HG03558 (cell line): ENCODE measurements at regions not wholly inside any gene's neighbourhood (a gene's known extent, or its start where the extent isn't known, plus 50 kb on each side); places are given as distances from the start of the nearest gene placed in this dataset.

ENCODE experiments used
- ATAC-seq: cut with Tn5 transposase; IDR thresholded peaks from one replicate; pipeline ENCODE4 v1.9.1; 2021; ENCODE audit warnings: moderate number of reproducible peaks; ENCODE audit not compliant: unreplicated experiment; ENCODE audit errors: extremely low read depth

DNA sequence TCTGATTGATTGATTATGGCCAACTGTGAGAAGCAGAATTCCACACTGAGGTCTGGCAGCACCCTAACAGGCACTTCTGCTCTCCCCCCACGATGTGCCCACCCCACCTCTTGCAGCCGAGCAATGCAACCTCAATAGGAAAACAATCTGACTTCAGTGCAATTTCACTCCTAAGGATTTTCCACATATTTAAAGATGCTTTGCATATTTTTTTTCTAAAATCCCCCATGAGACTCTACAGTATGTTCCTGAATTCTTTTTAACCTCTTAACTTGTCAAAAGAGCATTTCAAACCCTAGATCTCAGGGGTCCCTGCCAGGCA, 243.1 kb downstream of the AUH start:
- ATAC-seq: no peak

DNA sequence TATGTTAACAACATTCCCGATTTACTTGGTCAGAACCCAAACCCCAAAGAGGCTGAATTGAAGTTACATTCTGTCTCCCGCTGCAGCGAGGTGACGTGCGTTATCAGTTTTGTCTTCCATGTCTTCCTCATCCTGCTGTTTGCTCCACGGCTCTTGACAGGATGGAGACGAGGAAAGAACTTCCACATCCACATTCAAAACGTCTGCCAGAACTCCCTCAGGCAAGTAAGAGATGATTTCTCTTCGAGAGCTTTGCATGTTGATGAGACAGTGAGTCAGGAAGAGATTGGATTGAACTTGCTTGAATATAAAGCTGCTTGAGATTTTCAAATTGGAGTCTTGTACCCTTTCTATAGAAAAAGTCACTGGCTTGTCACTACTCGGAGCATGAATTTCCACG, 242.6 kb downstream of the AUH start:
- ATAC-seq: no peak

DNA sequence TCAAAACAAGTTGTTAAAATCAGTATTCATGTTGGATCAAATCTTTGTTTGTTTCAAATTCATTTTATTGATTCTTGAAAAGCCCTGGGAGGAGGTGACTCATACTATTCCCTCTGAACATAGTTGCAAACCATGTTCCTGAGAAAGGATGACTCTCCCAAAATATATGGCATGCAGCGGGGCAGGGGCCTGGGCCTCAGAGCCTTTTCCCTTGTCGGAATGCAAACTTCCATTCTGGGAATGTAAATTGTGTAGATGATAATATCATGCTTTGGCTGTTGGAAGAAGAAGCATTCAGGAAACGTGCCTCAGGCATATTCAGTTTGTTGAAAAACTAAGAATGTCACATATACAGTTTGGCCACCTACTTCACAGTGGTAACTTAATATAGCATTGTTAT, 242.0 kb downstream of the AUH start:
- ATAC-seq: no peak

- no peak for ATAC-seq
Observed at GRCh38 chr9:91120200-91120599, 241.5 kb downstream of the AUH start.

GRCh38 chr9:91122755-91123154, 239.0 kb downstream of the AUH start:
- no peak for ATAC-seq

DNA sequence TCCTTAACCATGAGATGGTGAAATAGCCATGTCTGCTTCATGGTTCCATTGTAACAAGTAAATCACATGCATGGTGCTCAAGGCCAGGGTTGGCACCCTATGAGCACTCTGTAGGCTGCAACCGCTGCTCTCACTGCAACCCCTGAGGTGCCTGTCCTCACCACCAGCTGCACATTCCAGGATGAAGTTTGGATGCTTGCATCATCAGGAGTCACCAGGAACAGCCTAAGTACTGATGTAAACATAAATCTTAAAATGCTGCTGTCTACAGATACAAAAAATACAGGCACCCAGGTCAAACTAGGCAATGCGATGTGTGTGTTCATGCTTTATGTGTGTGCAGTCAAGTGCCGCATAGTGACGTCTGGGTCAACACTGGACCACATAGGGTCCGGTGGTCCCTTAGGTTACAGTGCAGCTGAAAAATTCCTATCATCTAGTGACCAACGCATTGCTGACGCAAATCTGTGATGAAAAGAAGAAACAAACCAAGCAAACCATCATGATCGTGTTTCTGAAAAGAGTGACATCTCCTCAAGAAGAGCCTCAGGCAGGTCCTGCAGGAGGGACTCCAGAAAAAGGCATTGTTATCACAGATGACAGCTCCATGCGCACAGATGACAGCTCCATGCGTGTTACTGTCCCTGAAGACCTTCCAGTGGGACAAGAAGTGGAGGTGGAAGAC, 234.8 kb downstream of the AUH start:
- ATAC-seq: no peak

GRCh38 chr9:91127653-91128052, 234.1 kb downstream of the AUH start:
- no peak for ATAC-seq

DNA sequence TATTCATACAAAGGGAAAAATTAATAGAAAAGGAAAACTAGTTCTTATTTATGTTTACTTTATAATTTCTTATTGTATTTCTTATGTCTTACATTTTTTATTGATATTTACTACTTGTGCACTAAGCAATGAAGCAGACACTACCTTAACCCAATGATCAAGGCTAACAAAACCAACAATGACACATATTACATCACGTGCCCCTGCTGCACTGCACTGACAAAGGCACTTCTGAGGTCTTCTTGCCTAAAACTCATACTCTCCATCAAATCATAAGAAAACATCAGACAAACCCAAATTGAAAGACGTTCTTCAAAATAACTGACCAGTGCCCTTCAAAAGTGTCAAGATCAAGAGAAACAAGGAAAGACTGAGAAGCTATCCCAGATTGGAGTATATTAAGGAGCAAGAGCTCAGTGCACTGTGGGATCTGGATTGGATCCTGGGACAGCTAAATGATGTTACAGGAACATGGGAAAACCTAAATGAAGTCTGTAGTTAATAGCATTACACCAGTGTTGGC, 230.9 kb downstream of the AUH start:
- no peak for ATAC-seq

- ATAC-seq: peak; percentile 56
Observed at GRCh38 chr9:91131433-91131839, 230.3 kb downstream of the AUH start.

- no peak for ATAC-seq
Observed at GRCh38 chr9:91132576-91133073, 229.1 kb downstream of the AUH start.

GRCh38 chr9:91134608-91135007, 227.1 kb downstream of the AUH start:
- no peak for ATAC-seq

DNA sequence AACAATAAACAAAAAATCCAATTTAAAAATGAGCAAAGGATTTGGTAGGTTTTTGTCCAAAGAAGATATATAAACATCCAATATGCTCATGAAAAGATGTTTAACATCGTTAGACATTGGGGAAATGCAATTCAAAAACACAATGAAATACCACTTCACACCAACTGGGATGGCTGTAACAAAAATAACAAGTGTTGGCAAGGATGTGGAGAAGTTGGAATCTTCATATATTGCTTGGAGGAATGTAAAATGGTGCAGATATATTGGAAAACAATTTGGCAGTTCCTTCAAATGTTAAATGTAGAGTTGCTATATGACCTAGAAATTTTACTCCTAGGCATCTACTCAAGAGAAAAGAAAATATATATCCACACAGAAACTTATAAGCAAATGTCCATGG, 224.3 kb downstream of the AUH start:
- ATAC-seq: no peak

GRCh38 chr9:91138760-91139159, 223.0 kb downstream of the AUH start:
- ATAC-seq: no peak

GRCh38 chr9:91141407-91141965, 220.2 kb downstream of the AUH start:
- no peak for ATAC-seq

- ATAC-seq: no peak
Observed at GRCh38 chr9:91143162-91143561, 218.6 kb downstream of the AUH start.

GRCh38 chr9:91143642-91144041, 218.1 kb downstream of the AUH start:
- ATAC-seq: no peak

GRCh38 chr9:91144769-91145168, 216.9 kb downstream of the AUH start:
- no peak for ATAC-seq

- no peak for ATAC-seq
Observed at GRCh38 chr9:91145496-91145895, 216.2 kb downstream of the AUH start.

- no peak for ATAC-seq
Observed at GRCh38 chr9:91146391-91147019, 215.2 kb downstream of the AUH start.

GRCh38 chr9:91147079-91147708, 214.5 kb downstream of the AUH start:
- no peak for ATAC-seq

- ATAC-seq: no peak
Observed at GRCh38 chr9:91148306-91148705, 213.4 kb downstream of the AUH start.
